DMS53 (cell line): ENCODE measurements at regions not wholly inside any gene's neighbourhood (a gene's known extent, or its start where the extent isn't known, plus 50 kb on each side); places are given as distances from the start of the nearest gene placed in this dataset.
"Not testable (repeated sequence)": the region's sequence is repeated elsewhere in the genome, so short reads cannot be mapped to it uniquely, and the experiment has no call there.

Experiments used
- DNase-seq: peaks from one replicate; lab custom pipeline; 2025; lab: John Stamatoyannopoulos, UW

GRCh38 chr16:46387720-46388119, 233.5 kb downstream of the SHCBP1 start:
- DNase-seq: not testable (repeated sequence)

- DNase-seq: not testable (repeated sequence)
Measured at GRCh38 chr16:46386805-46387620, 234.2 kb downstream of the SHCBP1 start.

- DNase-seq: not testable (repeated sequence)
Measured at GRCh38 chr16:46386110-46386771, 234.9 kb downstream of the SHCBP1 start.

- DNase-seq: not testable (repeated sequence)
Measured at GRCh38 chr16:46384285-46385061, 236.7 kb downstream of the SHCBP1 start.

GRCh38 chr16:46383581-46383980, 237.6 kb downstream of the SHCBP1 start:
- DNase-seq: not testable (repeated sequence)

GRCh38 chr16:46382791-46383541, 238.2 kb downstream of the SHCBP1 start:
- not testable (repeated sequence) for DNase-seq

- DNase-seq: not testable (repeated sequence)
Measured at GRCh38 chr16:46382079-46382478, 239.1 kb downstream of the SHCBP1 start.

- not testable (repeated sequence) for DNase-seq
Measured at GRCh38 chr16:46381344-46381743, 239.8 kb downstream of the SHCBP1 start.
